ENCODE measurements at regions not wholly inside any gene's neighbourhood (a gene's known extent, or its start where the extent isn't known, plus 50 kb on each side); places are given as distances from the start of the nearest gene placed in this dataset.
A peak's percentile ranks its signal among the peaks of the same experiment; 100 is the strongest.

GRCh38 chr4:35511851-35512250 lies 732.5 kb downstream of the ARAP2 start:
- Histone ChIP-seq H3K36me3 (ENCODE audit: control insufficient read depth, insufficient read depth, low read length) (no peaks in the 10 kb centered on the region), H3K27me3 (ENCODE audit: control insufficient read depth, insufficient read depth, low read length) (no peaks in the 10 kb centered on the region), H3K4me3 (ENCODE audit: low read depth, low read length) (no peak overlapping the region)
- DNase-seq (ENCODE audit: low read depth): no peak
- TF ChIP-seq, protein P1, sequence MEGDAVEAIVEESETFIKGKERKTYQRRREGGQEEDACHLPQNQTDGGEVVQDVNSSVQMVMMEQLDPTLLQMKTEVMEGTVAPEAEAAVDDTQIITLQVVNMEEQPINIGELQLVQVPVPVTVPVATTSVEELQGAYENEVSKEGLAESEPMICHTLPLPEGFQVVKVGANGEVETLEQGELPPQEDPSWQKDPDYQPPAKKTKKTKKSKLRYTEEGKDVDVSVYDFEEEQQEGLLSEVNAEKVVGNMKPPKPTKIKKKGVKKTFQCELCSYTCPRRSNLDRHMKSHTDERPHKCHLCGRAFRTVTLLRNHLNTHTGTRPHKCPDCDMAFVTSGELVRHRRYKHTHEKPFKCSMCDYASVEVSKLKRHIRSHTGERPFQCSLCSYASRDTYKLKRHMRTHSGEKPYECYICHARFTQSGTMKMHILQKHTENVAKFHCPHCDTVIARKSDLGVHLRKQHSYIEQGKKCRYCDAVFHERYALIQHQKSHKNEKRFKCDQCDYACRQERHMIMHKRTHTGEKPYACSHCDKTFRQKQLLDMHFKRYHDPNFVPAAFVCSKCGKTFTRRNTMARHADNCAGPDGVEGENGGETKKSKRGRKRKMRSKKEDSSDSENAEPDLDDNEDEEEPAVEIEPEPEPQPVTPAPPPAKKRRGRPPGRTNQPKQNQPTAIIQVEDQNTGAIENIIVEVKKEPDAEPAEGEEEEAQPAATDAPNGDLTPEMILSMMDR (IDR thresholded peaks at IDR 0.05; ENCODE audit: insufficient read depth, low read length, poor library complexity, severe bottlenecking): no peak

DNA sequence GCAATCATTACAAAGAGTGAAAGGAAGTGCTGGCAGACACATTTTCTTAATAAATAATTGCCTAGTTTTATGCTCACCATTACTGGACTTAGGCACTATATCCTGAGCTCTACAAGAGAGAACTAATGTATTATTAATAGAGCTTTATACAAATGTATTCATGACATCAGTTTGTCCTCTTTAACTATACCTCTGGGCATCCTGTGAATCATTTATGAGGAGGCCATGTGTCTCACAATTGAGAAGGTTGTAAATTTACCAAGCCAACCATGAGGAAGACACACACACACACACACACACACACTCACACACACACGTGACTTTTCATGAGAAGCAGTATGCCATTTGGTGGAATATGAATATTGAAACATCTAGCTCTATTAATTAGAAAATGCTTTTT lies 728.2 kb downstream of the ARAP2 start:
- TF ChIP-seq, protein P1 (IDR thresholded peaks at IDR 0.05; ENCODE audit: insufficient read depth, low read length, poor library complexity, severe bottlenecking): no peak
- Histone ChIP-seq H3K27me3 (ENCODE audit: control insufficient read depth, insufficient read depth, low read length) (no peaks in the 10 kb centered on the region), H3K36me3 (ENCODE audit: control insufficient read depth, insufficient read depth, low read length) (no peaks in the 10 kb centered on the region), H3K4me3 (ENCODE audit: low read depth, low read length) (no peak overlapping the region)
- peak; percentile 4 for DNase-seq (ENCODE audit: low read depth)

DNA sequence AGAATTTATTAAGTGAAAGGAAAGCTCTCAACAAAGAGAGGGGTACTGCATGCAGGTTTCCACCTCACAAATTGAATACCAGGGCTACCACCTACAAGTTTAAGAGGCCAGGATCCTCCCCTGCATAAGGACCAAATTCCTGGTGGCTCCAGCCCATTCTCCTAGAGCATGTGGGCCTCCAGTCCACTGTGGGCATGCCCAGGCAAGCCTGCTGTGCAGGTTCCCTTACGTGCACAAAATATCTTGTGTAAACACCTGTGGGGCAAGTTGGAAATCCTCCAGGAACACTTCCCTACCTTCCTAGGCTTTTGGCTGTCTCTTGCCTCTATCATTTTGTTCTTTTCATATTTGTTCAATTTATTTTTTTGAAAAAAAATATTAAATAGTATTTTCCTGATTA lies 724.3 kb downstream of the ARAP2 start:
- no peaks in the 10 kb centered on the region for H3K36me3 ChIP-seq (ENCODE audit: control insufficient read depth, insufficient read depth, low read length)
- H3K4me3 ChIP-seq (ENCODE audit: low read depth, low read length): no peak overlapping the region
- no peaks in the 10 kb centered on the region for H3K27me3 ChIP-seq (ENCODE audit: control insufficient read depth, insufficient read depth, low read length)
- TF ChIP-seq, protein P1 (IDR thresholded peaks at IDR 0.05; ENCODE audit: insufficient read depth, low read length, poor library complexity, severe bottlenecking): no peak
- no peak for DNase-seq (ENCODE audit: low read depth)

DNA sequence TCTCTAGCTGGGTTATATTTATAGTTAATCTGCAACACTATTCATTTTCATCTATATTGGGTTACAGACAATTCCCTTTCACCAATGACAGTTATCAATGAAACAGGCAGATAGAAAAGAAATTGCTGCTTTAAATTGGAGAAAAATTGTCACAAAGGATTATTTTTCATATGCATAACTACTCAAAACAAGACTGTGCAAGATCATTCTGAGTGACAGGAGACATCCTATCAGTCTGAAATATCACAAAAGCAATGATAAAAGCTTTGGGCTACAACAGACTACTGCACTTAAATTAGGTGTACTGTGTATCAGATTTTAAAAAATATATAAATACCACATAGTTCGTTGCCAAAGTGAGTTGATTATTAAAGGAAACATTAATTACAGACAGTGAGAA lies 722.6 kb downstream of the ARAP2 start:
- no peak for DNase-seq (ENCODE audit: low read depth)
- H3K27me3 ChIP-seq (ENCODE audit: control insufficient read depth, insufficient read depth, low read length): no peaks in the 10 kb centered on the region
- no peak overlapping the region for H3K4me3 ChIP-seq (ENCODE audit: low read depth, low read length)
- H3K36me3 ChIP-seq (ENCODE audit: control insufficient read depth, insufficient read depth, low read length): no peaks in the 10 kb centered on the region
- TF ChIP-seq, protein P1 (IDR thresholded peaks at IDR 0.05; ENCODE audit: insufficient read depth, low read length, poor library complexity, severe bottlenecking): no peak

DNA sequence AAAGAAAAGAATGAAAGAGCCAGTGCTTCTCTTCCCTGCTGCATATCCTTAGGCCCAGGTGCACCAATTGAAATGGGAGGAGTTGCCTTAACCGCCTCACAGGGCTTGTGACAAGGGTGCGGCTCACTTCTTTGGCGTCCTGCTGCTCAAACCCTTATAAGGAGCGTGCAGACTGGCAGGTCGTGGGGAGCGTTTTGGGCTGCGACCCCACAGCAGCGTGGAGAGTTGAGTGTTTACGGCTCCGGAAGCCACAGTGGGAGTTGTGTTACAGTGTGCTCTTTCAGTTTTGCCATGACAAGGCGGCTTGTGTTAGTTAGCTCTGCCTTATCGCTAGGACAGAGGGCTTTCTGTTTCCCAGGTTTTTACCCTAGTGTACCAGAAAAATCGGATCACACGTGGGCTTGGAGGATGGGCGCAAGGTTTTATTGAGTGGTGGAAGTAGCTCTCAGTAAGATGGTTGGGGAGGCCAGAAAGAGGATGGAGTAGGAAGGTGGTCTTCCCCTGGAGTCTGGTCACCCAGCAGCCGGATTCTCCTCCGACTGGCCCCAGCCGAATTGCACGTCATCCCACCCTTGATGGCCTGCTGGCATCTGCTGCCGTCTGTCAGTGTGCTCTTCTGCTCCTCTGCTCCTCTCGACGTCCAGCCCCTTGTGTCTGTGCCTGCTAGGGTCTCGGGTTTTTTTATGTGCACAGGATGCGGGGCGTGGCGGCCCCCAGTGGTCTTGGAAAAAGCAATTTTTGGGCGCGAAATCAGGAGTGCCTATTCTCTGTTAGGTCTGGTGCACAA lies 718.9 kb downstream of the ARAP2 start:
- TF ChIP-seq, protein P1 (IDR thresholded peaks at IDR 0.05; ENCODE audit: insufficient read depth, low read length, poor library complexity, severe bottlenecking): no peak
- no peaks in the 10 kb centered on the region for H3K27me3 ChIP-seq (ENCODE audit: control insufficient read depth, insufficient read depth, low read length)
- no peaks in the 10 kb centered on the region for H3K36me3 ChIP-seq (ENCODE audit: control insufficient read depth, insufficient read depth, low read length)
- no peak for DNase-seq (ENCODE audit: low read depth)
- H3K4me3 ChIP-seq (ENCODE audit: low read depth, low read length): no peak overlapping the region

DNA sequence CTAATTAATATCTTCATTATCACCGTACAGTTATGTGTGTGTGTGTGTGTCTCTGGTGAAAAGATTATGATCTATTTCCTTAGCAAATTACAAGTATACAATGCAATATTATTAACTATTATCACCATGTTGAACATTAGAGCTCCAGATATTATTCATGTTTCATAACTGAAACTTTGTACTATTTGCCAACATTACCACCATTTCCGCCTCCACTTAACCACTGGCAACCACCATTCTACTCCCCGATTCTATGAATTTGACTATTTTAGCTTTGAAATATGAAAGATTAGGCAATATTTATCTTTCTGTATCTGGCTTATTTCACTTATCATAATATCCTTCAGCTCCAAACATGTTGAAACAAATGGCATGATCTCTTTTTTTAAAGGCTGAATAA lies 717.9 kb downstream of the ARAP2 start:
- no peak for DNase-seq (ENCODE audit: low read depth)
- no peaks in the 10 kb centered on the region for H3K36me3 ChIP-seq (ENCODE audit: control insufficient read depth, insufficient read depth, low read length)
- no peak overlapping the region for H3K4me3 ChIP-seq (ENCODE audit: low read depth, low read length)
- TF ChIP-seq, protein P1 (IDR thresholded peaks at IDR 0.05; ENCODE audit: insufficient read depth, low read length, poor library complexity, severe bottlenecking): no peak
- no peaks in the 10 kb centered on the region for H3K27me3 ChIP-seq (ENCODE audit: control insufficient read depth, insufficient read depth, low read length)

Data from kidney epithelial cell (primary cell).